Pons (tissue), 1 donor: ENCODE measurements at regions not wholly inside any gene's neighbourhood (a gene's known extent, or its start where the extent isn't known, plus 50 kb on each side); places are given as distances from the start of the nearest gene placed in this dataset.
"Not testable (repeated sequence)": the region's sequence is repeated elsewhere in the genome, so short reads cannot be mapped to it uniquely, and the experiment has no call there.

ENCODE experiments used
- DNase-seq: peaks from one replicate; pipeline ENCODE4 v3.0.0-alpha.2; 2016; ENCODE audit warnings: low spot score

DNA sequence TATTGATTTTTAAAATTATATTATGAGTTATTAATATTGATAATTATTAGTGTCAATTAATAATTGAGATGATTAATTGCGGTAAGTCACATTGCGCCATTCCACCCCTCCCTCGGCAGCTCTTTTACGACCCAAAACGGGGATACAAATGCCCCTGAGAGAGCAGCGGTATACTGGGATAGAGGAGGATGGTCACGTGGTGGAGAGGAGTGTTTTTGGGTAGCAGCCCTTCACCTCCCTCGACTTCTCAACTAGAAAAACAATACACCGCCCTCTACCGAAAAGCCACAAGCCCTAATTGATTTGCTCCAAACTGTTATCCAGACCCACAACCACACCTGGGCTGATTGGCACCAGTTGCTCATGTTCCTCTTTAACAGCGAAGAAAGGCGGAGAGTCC, 71.0 kb downstream of the DAPL1 start:
- not testable (repeated sequence) for DNase-seq

DNA sequence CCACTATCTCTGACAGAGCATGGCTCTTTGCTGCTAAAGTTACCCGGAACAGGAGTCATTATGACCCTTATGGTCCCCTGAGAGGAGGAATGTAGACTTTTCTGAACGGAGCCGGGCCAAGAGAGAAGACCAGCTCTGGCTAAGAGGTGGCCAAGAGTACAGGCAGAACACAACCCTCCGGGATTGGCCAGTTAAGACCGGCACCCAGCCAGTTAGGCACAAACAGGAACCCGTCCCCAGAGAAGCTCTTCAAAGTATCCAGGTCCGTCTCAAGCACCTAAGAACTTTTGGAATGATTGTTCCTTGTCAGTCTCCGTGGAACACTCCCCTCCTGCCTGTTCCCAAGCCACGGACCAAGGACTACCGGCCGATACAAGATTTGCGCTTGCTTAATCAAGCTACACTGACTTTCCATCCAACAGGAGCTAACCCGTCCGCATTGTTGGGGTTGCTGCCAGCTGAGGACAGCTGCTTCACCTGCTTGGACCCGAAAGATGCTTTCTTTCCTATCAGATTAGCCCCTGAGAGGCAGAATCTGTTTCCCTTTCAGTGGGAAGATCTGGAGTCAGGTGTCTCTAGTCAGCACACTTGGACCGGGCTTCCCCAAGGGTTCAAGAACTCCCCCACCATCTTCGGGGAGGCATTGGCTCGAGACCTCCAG, 72.5 kb downstream of the DAPL1 start:
- DNase-seq = not testable (repeated sequence)

DNA sequence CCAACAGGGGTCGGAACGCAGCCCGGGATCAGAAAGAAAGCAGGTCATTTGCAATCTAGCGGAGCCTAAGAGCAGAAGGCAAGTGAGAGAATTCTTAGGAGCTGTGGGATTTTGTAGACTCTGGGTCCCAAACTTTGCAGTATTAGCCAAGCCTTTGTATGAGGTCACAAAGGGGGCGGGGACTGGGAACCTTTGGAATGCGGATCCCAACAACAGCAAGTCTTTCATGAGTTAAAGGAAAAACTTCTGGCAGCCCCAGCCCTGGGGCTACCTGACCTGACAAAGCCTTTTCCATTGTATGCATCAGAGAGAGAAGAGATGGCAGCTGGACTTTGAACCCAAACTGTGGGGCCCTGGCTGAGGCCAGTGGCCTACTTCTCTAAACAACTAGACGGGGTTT, 73.3 kb downstream of the DAPL1 start:
- not testable (repeated sequence) for DNase-seq

DNA sequence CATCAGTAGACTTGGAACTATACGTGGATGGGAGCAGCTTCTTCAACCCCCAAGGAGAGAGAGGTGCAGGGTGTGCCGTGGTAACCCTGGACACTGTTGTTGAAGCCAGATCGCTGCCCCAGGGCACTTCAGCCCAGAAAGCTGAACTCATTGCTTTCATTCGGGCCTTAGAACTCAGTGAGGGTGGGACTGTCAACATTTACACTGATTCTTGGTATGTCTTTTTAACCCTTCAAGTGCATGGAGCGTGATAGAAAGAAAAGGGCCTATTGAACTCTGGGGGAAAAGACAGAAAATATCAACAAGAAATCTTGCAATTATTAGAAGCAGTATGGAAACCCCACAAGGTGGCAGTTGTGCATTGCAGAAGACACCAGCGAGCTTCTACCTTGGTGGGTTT, 74.0 kb downstream of the DAPL1 start:
- DNase-seq = not testable (repeated sequence)

DNA sequence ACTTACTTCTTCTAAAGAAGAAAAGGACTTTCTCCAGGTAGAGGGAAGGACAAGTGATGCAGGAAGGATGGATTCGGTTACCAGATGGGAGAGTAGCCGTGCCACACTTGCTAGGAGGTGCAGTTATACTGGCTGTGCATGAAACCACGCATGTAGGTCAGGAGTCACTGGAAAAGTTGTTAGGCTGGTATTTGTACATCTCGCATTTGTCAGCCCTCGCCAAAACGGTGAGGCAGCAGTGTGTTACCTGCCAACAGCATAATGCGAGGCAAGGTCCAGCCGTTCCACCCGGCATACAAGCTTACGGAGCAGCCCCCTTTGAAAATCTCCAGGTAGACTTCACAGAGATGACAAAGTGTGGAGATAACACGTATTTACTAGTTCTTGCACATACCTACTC, 74.5 kb downstream of the DAPL1 start:
- not testable (repeated sequence) for DNase-seq

DNA sequence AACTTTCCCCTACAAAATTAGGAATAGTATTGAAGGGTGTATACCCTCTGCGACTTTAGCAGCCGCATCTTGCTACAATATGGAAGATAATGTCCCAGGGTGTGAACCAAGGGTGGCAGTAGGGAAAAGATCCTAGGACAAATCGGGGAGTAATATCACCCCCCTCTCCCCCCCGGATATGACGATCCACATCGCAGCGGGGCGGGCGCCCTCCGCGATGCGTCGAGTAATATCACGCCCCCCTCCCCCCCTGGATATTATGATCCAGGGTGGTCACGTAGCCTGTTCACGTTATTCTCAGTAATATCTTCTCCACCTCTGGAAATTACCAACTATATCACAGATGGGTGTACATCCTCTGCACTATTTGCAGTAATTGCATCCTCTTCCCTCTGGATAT, 82.9 kb downstream of the DAPL1 start:
- DNase-seq = no peak

DNA sequence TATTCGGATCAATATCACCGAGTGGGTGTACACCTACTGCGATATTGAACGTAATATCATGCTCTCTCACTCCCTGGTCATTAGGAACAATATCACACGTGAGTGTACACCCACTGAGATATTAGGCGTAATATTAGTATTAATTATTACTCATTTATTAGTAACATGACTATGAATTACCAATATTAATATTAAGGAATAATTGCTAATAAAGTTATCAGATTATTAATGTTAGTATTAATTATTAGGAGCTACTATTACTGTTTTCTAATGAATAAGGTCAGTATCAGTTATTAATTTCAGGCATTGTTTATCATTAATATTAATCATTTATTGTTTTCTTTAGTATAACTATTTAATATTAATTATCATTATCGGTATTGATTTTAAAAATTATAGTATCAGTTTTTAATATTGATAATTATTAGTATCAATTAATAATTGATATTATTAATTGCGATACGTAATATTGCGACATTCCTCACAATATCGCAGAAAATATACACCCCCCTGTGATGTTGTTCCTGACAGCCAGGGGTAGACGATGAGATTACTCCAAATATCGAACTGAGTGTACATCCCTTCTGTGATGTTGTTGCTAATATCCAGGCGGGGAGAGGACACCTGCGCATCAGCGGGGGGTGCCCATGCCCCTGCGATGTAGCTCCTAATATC, 84.2 kb downstream of the DAPL1 start:
- no peak for DNase-seq

DNA sequence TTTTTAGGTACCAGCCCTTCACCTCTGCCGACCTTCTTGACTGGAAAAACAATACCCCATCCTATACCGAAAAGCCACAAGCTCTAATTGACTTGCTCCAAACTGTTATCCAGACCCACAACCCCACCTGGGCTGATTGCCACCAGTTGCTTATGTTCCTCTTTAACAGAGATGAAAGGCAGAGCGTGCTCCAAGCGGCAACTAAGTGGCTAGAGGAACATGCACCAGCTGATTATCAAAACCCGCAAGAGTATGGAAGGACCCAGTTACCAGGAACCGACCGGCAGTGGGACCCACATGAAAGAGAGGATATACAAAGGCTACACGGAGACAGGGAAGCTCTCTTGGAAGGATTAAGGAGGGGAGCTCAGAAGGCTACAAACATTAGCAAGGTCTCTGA, 86.1 kb upstream of the TANC1 start:
- no peak for DNase-seq

DNA sequence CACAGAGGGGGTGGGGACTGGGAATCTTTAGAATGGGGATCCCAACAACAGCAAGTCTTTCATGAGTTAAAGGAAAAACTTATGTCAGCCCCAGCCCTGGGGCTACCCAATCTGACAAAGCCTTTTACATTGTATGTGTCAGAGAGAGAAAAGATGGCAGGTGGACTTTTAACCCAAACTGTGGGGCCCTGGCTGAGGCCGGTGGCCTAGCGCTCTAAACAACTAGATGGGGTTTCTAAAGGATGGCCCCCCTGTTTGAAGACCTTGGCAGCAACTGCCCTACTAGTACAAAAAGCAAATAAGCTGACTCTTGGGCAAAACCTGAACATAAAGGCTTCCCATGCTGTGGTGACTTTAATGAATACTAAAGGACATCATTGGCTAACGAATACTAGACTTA, 83.9 kb upstream of the TANC1 start:
- DNase-seq = not testable (repeated sequence)

DNA sequence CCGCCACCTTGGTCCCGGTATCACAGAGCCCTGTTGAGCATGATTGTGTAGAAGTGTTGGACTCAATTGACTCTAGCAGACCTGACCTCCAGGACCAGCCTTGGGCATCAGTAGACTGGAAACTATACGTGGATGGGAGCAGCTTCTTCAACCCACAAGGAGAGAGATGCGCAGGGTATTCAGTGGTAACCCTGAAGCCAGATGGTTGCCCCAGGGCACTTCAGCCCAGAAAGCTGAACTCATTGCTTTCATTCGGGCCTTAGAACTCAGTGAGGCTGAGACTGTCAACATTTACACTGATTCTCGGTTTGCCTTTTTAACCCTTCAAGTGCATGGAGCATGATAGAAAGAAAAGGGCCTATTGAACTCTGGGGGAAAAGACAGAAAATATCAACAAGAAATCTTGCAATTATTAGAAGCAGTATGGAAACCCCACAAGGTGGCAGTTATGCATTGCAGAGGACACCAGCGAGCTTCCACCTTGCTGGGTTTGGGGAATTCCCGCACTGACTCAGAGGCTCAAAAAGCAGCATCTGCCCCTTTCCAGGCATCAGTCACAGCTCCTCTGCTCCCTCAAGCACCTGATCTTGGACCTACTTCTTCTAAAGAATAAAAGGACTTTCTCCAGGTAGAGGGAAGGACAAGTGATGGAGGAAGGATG, 83.3 kb upstream of the TANC1 start:
- not testable (repeated sequence) for DNase-seq

DNA sequence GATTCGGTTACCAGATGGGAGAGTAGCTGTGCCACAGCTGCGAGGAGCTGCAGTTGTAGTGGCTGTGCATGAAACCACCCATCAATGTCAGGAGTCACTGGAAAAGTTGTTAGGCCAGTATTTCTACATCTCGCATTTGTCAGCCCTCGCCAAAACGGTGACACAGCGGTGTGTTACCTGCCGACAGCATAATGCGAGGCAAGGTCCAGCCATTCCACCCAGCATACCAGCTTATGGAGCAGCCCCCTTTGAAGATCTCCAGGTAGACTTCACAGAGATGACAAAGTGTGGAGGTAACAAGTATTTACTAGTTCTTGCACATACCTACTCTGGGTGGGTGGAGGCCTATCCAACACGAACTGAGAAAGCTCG, 82.8 kb upstream of the TANC1 start:
- not testable (repeated sequence) for DNase-seq

DNA sequence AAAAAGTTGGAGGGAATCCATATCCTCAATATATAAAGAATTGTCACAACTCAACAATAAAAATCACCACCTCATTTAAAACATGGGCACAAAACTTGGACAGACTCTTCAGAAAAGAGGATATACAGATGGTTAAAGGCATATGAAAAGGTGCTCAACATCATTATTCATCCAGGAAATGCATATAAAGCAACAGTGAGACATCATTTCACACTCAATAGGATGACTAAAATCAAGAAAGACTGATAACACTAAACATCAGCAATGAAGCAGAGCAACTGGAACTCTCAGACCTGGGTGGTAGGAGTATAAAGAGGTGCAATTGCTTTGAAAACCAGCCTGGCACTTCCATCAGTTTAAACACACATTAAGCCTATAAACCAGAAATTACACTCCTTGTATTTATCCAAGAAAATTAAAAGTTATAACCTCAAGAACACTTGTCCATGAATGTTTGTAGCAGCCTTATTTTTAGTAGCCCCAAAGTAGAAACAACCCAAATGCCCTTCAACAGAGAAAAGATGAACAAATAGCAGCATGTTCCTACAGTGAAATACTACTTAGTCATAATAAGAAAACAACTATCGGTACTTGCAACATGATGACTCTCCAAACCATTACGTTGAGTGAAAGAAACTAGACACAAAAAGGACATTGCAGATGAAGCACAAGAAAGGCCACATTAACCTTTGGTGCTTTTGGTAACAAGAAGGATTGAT, 79.1 kb upstream of the TANC1 start:
- no peak for DNase-seq

DNA sequence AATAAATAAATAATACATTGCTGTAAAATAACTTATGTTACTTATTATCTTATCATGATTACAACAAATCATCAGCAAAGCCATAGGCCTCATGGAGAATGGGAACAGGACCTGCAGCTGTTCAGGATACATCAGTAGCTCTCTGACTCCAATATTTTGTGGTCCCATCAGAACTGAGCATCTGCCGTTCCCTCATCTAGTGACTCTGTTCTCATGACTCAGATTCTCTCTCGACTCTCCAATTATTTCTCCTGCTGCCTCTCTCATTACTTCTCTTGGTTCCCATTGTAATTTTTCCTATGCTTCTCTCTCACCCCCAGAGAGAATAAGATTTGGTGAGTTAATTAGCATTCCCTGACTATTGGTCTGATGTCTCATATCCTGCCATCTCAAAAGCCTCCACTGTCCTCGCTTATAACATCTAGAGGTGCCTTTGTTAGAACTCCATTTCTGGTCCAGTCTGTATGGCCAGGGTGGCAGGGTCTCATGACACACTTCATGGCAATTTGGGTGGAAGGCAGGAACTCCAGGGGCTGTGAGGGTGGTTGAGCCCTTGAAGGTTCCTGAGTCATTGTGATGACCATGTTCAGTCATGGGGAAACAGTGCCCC, 78.0 kb upstream of the TANC1 start:
- no peak for DNase-seq

DNA sequence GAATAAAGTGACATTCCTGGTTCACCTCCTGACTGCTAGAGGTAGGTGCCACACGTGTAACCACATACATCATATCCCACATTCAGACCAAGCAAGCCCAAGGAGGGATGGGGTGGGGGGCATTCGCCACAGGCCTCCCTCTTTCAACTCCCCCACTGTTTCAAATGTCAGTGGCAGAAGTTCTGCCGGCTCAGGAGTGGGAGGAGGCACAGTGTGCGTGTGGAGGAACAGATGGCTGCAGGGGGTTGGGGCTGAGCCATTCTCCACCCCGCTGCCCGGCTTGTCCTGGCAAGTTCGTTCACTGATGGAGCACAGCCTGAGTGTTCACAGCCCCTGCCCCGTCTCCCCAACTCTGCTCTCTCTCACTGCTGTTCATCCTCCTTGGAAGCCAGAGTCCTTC, 75.4 kb upstream of the TANC1 start:
- no peak for DNase-seq

DNA sequence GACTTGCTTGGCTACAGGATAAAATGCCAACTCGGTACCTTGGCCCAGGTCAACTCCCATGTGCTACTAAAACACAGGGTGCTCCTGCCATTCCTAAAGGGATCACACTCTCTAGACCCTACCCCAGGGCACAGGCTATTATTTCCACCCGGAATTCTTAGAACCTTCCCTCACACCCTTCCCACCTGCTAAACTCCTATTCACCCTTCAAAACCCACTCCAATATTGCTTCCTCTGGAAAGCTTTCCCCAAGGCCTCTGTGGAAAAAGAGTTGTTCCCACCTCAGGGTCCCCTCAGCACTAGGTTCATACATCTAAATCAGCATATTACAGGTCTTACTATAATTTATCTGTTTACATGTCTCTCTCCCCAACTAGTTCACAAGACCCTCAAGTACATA, 75.0 kb upstream of the TANC1 start:
- no peak for DNase-seq

DNA sequence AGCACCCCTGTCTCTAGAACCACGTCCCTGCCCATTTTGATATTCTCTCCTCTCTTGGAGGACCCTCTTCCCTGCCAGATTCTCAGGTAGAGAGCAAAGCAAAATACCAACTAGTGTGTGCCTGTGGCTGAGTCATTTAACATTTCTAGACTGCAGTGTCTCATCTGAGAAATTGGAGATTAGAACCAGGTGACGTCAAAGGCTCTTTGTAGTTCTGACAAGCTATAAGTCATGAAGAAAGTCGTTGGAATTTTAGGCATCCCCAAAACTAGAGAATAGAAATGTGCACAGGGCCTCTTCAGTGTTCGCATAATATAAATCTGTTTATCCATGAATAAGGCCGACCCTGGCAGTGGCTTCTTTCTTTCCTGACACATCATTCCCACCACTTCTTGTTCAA, 74.4 kb upstream of the TANC1 start:
- no peak for DNase-seq

DNA sequence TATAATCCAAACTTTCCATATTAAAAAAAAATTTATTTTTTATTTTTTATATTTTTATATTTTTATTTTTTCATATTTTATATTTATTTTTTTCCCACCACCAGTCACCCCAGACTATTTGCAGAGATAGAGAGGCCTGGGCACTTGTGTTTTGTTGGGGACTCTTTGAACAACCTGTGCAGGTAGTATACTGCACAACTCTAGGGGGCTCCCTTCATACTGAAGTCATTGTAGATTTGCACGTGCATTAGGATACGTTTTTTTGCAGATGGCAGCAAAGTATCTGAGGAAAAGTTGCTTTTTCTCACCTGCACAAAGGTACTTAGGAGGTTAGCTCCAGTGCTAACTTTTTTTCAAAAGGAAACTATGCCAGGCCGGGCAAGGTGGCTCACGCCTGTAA, 73.9 kb upstream of the TANC1 start:
- DNase-seq = no peak

DNA sequence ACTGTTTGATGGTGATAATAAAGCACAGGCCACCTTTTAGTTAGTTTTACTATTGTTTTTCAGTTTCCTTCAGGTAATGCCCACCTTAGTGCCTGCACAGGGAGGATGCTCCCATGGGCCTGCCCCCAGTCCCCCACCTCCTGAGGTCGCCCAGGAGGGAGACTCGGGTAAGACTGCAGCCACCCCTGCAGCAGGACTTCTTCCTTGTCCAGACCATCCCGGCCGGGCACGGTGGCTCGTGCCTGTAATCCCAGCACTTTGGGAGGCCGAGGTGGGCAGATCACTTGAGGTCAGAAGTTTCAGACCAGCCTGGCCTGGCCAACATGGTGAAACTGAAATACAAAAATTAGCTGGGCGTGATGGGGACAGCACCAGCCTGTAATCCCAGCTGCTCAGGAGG, 68.1 kb upstream of the TANC1 start:
- DNase-seq = no peak

DNA sequence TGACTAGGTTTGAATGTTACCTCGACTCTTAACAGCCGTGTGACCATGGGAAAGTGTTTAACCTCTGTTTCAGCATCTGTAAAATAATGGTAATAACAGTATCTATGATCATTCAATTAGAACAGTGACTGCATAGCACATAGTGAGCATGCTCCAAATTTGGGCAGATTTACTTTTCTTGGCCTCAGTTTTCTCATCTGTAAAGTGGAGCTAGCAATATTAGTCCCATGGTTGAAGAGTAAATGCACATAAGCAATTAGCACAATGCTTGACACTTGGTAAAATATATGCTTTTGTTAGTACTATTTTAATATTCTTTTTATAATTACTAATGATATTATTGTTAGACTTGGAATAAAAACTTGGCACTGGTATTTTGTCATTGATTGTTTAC, 66.4 kb upstream of the TANC1 start:
- no peak for DNase-seq

DNA sequence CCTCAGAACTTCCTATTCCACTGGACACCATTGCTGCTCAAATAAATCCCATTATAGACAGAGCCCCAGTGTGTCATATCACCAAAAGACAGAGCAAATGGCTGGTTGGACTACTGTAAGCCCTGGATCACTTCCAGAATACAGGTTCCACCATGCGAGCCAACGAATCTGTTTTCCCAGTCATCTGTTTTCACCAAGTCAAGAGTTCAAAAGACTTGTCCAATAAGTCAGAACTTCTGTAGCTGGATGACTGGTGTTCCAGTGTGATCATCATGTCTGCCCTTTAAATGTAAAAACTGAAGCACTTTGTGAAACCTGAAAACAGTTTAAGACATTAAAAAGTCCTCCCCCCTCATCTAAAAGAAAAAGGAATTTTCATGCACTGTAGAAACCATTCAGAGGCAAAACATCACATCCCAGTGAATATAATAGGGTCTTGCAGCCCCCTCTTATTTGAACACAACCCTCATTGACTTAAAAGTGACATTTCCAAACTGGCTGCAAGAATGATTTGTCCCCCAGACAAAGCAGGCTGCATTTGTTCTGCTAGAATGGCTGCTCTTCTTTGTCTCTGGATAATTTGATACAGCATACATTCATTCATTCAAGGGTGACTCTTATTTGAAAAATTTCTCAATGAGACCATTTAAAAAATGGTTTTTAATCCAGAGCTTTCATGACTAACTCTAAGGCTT, 64.6 kb upstream of the TANC1 start:
- DNase-seq = no peak

DNA sequence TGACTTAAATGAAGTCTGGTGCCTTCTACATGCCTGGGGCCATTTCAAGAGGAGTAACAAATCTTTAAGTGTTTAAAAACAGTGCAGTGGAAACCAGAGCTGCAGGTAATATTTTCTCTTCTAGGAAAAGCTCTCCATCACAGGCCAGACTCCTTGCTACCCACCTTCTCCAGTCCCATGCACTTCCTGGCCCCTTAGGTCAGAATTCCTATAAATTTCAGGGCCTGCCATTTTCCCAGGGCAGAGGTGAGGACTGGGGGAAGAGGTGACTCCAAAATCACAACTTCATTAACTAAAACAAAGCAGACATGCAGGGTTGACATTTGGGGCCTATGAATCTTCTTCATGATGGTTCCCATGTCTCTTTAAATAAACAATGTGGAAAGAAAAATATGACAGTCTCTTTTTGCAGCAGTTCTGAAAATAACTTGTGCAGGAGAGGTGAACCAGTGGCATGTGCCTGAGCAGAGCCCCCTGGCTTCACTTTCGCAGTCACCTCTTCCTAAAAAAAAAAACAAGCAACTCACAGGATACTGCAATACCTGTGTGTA, 63.7 kb upstream of the TANC1 start:
- no peak for DNase-seq

DNA sequence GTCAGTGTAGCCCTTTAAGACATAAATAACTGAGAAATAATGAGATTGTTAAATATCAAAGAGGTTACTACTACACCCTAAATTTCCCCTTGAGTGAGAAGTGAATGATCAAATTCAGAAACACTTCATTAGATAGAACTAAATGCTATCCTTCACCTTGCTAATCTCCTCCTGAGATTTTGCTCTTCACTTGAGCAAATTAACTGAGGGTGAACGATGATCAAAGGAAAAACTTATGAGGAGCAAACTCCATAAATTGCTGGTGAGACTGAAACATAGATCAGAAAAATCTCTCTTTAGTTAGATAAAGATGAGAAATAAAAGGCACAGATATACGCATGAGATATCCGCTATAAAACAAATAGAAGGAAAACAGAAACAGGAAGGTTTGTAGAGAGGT, 63.1 kb upstream of the TANC1 start:
- no peak for DNase-seq
